Retinal pigment epithelial cell (primary cell): ENCODE measurements at regions not wholly inside any gene's neighbourhood (a gene's known extent, or its start where the extent isn't known, plus 50 kb on each side); places are given as distances from the start of the nearest gene placed in this dataset.

Source experiments
- DNase-seq: peaks from one replicate; pipeline ENCODE4 v3.0.0-alpha.2; 2010; ENCODE audit warnings: low read depth
- H3K4me3 ChIP-seq: 2 replicates; pipeline ENCODE4 v1.5.1; 2011; ENCODE audit warnings: mild to moderate bottlenecking, low read length, control low read depth, moderate library complexity
- TF ChIP-seq, protein P1 (sequence below): conservative IDR thresholded peaks from 2 replicates; pipeline ENCODE4 v1.5.1; 2011; ENCODE audit warnings: low read depth, low read length, control low read depth, inconsistent platforms

DNA sequence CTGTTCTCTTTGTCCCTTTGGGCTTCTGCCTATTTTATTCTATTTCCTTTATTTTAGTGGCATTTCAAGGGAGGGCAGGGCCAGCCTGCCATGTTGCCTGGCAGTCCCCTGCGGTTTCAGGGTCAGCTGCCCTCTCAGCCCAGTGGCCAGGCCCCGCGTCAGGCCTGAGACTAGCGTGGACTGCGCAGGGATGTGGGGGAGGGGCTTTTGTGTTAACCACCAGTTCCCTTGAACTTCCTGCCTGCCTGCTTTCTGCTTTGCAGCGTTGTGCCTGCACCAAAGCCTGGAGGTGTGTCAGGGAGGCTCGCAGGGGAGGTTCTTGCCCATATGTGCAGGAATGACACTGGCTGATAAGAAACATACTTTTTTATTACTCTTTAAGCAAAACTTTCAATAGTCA lies 157.6 kb downstream of the SLC35B3 start:
- TF ChIP-seq, protein P1, sequence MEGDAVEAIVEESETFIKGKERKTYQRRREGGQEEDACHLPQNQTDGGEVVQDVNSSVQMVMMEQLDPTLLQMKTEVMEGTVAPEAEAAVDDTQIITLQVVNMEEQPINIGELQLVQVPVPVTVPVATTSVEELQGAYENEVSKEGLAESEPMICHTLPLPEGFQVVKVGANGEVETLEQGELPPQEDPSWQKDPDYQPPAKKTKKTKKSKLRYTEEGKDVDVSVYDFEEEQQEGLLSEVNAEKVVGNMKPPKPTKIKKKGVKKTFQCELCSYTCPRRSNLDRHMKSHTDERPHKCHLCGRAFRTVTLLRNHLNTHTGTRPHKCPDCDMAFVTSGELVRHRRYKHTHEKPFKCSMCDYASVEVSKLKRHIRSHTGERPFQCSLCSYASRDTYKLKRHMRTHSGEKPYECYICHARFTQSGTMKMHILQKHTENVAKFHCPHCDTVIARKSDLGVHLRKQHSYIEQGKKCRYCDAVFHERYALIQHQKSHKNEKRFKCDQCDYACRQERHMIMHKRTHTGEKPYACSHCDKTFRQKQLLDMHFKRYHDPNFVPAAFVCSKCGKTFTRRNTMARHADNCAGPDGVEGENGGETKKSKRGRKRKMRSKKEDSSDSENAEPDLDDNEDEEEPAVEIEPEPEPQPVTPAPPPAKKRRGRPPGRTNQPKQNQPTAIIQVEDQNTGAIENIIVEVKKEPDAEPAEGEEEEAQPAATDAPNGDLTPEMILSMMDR: no peak
- DNase-seq: no peak
- no peak overlapping the region for H3K4me3 ChIP-seq

DNA sequence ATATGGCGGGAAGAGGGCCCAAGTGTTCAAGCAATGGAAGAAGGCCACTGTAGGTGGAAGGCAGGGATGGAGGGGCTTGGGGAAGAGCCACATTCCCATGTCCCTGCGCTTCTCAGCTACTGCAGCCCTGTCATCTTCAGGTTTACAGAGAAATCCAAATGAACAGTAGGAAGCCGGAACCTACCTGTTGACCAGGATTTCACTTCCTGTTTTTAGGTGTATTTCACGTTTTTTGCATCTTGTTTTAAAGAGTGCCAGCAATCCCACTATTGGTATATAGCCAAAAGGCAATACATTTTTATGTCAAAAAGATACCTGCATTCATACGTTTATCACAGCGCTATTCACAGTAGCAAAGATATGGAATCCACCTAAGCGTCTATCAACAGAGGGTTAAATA lies 159.2 kb downstream of the SLC35B3 start:
- no peak overlapping the region for H3K4me3 ChIP-seq
- no peak for DNase-seq
- TF ChIP-seq, protein P1: no peak

DNA sequence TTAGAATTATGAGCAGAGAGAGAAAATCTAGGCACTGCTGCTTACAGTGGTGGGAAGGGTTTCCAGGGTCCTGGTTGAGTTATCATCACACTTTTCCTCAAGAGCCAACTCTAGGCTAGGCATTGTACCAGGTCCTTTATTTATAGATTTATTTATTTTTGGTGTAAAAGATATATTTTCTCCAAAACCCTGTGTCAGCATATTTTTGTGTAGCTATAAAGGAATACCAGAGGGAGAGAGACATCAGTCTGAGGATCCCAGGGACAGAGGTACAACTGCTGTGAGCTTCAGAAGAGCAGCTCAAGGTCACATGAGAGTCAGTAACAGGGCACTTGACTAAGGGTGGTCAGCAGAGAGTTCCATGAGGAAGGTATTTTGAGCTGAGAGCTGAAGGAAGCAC lies 159.7 kb downstream of the SLC35B3 start:
- no peak overlapping the region for H3K4me3 ChIP-seq
- TF ChIP-seq, protein P1: no peak
- DNase-seq: no peak

DNA sequence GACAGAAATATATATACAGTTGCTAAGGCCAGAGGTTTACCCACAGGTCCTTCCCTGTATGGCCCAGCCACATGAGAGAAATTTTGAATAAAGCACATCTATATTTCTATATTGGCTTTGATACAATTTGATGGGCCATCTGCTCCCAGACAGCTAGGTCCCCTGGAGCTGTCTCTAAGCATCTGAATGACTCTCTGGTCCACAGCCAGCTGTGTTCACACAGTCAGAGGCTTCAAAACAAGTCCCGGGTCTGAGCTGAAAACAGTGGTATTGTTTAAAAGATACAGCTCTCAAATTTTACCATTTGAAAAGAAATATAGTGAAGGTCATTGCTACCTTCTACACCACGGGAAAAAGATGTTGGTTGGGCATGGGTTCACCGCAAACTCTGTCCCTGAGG lies 161.1 kb downstream of the SLC35B3 start:
- TF ChIP-seq, protein P1: no peak
- DNase-seq: no peak
- no peak overlapping the region for H3K4me3 ChIP-seq

DNA sequence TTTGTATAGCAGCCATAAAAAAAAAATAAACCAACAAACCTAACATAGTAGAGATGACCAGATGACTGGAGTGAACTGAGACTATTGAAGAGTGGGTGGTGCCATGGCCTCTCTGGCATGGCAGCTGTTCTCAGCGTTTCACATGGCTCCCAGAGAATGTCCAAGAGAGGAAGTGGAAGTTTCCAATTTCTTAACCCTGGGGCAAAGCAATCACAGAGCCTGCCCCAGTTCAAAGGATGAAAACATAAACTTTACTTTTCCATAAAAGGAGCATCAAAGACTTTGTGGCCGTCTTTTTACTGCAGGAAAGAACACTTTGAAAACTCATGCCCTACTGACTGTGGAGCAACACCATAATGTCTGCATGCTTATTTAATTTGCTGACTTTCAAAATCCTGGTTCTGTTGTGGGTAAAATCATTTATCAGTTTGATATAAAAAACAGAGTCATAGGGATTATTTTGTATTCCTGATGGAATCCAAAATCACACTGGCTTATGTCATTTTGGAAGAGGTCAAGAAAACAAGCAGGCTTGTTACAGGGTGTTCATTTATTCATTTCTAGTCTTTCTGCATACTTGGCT lies 165.4 kb downstream of the SLC35B3 start:
- no peak overlapping the region for H3K4me3 ChIP-seq
- TF ChIP-seq, protein P1: no peak
- DNase-seq: no peak

DNA sequence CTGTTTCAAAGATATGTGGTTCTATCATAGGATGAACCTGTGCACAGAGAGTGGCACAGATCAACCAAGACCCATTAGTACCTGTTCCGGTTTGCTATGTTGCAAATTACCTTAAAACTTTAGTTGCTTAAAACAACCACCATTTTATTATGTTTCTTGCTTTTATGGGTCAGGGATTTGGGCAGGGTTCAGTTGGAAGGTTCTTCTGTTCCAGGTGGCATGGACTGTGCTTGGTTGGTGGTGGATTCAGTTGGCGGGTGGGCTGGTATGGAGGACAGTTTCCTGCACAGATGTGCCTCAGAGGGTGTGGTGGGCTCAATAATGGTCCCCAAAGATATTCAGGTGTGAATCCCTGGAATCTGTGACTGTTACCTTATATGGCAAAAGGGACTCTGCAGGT lies 166.3 kb downstream of the SLC35B3 start:
- TF ChIP-seq, protein P1: no peak
- no peak overlapping the region for H3K4me3 ChIP-seq
- no peak for DNase-seq

DNA sequence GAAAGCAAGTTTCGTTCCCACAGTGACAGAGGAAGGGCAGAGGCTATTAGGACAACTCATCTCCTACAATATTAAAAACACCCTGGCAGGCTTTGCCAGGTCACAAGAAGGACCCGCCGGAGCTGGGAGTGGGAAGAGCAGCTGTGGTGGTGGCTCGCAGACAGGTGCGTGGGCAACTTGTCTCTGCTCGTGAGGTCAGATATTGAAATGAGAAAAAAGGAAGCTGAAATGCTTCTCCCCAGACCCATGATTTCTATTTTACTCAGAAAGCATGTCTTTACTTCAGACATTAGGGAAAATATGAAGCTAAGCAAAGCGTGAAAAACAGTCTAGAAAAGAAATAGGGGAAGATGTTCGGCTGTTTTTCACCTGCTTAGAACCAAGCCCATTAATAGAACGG lies 166.3 kb upstream of the EEF1E1 start:
- TF ChIP-seq, protein P1: no peak
- H3K4me3 ChIP-seq: no peak overlapping the region
- no peak for DNase-seq
